Natural killer cell (primary cell): ENCODE measurements at regions not wholly inside any gene's neighbourhood (a gene's known extent, or its start where the extent isn't known, plus 50 kb on each side); places are given as distances from the start of the nearest gene placed in this dataset.

Experiments used
- ATAC-seq, 3 donors: fragments of 150-1000 bp in 2 of 3; fragments of 200-7000 bp in 1 of 3; cut with Tn5 transposase; 1 replicate in 1 of 3; 2 replicates in 2 of 3; pipeline ENCODE4 v1.10.0; 2021; ENCODE audit warnings: mild to moderate bottlenecking in 2 of 3, moderate library complexity in 2 of 3
- DNase-seq, 2 donors: peaks; one replicate each; pipeline versions ENCODE4 v3.0.0 to v3.0.0-alpha.2; 2013 to 2021; ENCODE audit warnings: mixed read lengths in 1 of 2
- H3K27ac ChIP-seq: one replicate; pipeline ENCODE4 v1.5.1; 2013; ENCODE audit warnings: mild to moderate bottlenecking, low read length
- H3K27me3 ChIP-seq: one replicate; pipeline ENCODE4 v1.6.1; 2013; ENCODE audit warnings: low read length; ENCODE audit not compliant: control insufficient read depth, insufficient read depth
- H3K36me3 ChIP-seq: one replicate; pipeline ENCODE4 v1.6.1; 2013; ENCODE audit warnings: low read length; ENCODE audit not compliant: control insufficient read depth, insufficient read depth
- H3K4me1 ChIP-seq: one replicate; pipeline ENCODE4 v1.6.1; 2013; ENCODE audit warnings: low read length; ENCODE audit not compliant: control insufficient read depth, insufficient read depth
- H3K4me3 ChIP-seq: one replicate; pipeline ENCODE4 v1.5.1; 2013; ENCODE audit warnings: low read length
- H3K9me3 ChIP-seq: one replicate; pipeline ENCODE4 v1.6.1; 2013; ENCODE audit warnings: low read length; ENCODE audit not compliant: control insufficient read depth, insufficient read depth
- H3K27ac Mint-ChIP-seq, 2 donors: one replicate each; pipeline ENCODE4 v1.8.0; 2022; ENCODE audit warnings: mild to moderate bottlenecking in 2 of 2, mixed read lengths in 2 of 2, moderate library complexity in 1 of 2
- H3K27me3 Mint-ChIP-seq, 2 donors: one replicate each; pipeline ENCODE4 v1.8.0; 2022; ENCODE audit warnings: low read depth in 2 of 2, mixed read lengths in 2 of 2
- H3K36me3 Mint-ChIP-seq: one replicate; pipeline ENCODE4 v1.8.0; 2022; ENCODE audit warnings: mixed read lengths
- H3K4me1 Mint-ChIP-seq, 2 donors: one replicate each; pipeline ENCODE4 v1.8.0; 2022; ENCODE audit warnings: mixed read lengths in 2 of 2
- H3K4me3 Mint-ChIP-seq: one replicate; pipeline ENCODE4 v1.8.0; 2022; ENCODE audit warnings: mild to moderate bottlenecking, moderate library complexity, mixed read lengths
- H3K9me3 Mint-ChIP-seq, 2 donors: one replicate each; pipeline ENCODE4 v1.8.0; 2022; ENCODE audit warnings: mixed read lengths in 2 of 2
- WGBS: methylation state at CpG from one replicate; pipeline ENCODE4 v1.1.7; 2013; ENCODE audit warnings: missing lambda C conversion rate; ENCODE audit not compliant: insufficient coverage; 5-methylcytosine and 5-hydroxymethylcytosine counted together
- intact Hi-C: fragments of 100-400 bp; cut with micrococcal nuclease; formaldehyde crosslinking; loops from one replicate; pipeline ENCODE4 v1.14.2; 2022
- TF ChIP-seq, protein P1 (sequence below): fragments of 200-600 bp; IDR thresholded peaks from one replicate; pipeline ENCODE4 v1.8.0; 2022; ENCODE audit warnings: antibody characterized with exemption

DNA sequence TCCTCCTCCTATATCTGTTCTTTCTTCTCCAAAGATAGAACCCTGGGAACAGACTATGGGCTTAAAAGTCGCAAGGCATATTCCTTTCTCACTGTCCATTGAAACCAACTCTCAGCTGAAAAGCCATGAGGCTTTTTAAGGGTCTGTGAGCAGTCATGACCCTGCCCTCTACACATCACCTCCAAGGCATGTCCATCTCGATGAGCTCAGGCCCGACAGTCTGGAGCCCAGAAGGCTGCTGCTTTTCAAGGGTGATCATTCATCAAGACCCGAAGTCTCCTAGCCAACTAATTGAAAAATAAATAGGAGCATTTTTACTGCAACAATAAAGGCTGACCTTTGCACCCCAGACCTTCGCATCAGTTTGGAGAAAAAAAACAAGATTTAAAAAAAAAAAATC lies 378.8 kb upstream of the NRSN1 start:
- TF ChIP-seq, protein P1, sequence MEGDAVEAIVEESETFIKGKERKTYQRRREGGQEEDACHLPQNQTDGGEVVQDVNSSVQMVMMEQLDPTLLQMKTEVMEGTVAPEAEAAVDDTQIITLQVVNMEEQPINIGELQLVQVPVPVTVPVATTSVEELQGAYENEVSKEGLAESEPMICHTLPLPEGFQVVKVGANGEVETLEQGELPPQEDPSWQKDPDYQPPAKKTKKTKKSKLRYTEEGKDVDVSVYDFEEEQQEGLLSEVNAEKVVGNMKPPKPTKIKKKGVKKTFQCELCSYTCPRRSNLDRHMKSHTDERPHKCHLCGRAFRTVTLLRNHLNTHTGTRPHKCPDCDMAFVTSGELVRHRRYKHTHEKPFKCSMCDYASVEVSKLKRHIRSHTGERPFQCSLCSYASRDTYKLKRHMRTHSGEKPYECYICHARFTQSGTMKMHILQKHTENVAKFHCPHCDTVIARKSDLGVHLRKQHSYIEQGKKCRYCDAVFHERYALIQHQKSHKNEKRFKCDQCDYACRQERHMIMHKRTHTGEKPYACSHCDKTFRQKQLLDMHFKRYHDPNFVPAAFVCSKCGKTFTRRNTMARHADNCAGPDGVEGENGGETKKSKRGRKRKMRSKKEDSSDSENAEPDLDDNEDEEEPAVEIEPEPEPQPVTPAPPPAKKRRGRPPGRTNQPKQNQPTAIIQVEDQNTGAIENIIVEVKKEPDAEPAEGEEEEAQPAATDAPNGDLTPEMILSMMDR: no peak
- no peaks in the 10 kb centered on the region for H3K4me1 ChIP-seq
- no peaks in the 10 kb centered on the region for H3K36me3 Mint-ChIP-seq
- H3K27ac Mint-ChIP-seq: no peak overlapping the region
- ATAC-seq: no peak
- no peak overlapping the region for H3K27ac ChIP-seq
- H3K9me3 ChIP-seq: no peaks in the 10 kb centered on the region
- H3K27me3 ChIP-seq: no peaks in the 10 kb centered on the region
- H3K4me3 Mint-ChIP-seq: no peak overlapping the region
- DNase-seq: no peak
- H3K4me3 ChIP-seq: no peak overlapping the region
- peaks cover 6 to 8% of the 10 kb centered on the region in 2 donors for H3K9me3 Mint-ChIP-seq
- intact Hi-C loops: no loop called here
- 87% methylated on average over 5 of the region's 5 CpGs for whole genome bisulfite sequencing
- no peaks in the 10 kb centered on the region for H3K4me1 Mint-ChIP-seq
- no peaks in the 10 kb centered on the region for H3K36me3 ChIP-seq
- H3K27me3 Mint-ChIP-seq: no peaks in the 10 kb centered on the region

DNA sequence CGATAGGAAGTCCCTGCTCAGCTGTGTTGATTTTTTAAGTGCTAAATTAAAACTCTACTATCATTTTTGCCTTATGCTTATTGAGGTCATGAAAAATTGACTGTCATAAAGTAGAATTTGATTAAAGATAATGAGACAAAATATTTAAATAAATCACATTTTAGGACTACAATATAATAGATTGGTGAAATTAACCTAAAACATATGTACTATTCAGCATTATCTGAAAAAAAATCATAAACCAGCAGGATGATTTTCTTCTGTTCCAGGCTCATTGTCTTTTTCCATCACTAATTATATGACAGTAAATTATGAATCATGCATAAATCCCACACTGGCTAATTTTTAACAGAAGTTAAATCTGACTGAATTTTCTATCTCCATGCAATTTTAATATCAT lies 373.6 kb upstream of the NRSN1 start:
- no peak for ATAC-seq
- DNase-seq: no peak
- Histone ChIP-seq H3K36me3 (no peaks in the 10 kb centered on the region), H3K27me3 (no peaks in the 10 kb centered on the region), H3K9me3 (no peaks in the 10 kb centered on the region), H3K27ac (no peak overlapping the region), H3K4me1 (no peaks in the 10 kb centered on the region), H3K4me3 (no peak overlapping the region)
- no CpG with 5 or more reads among the region's 1 CpG for WGBS
- Mint-ChIP-seq H3K27me3 (no peaks in the 10 kb centered on the region), H3K36me3 (no peaks in the 10 kb centered on the region), H3K4me3 (no peak overlapping the region), H3K4me1 (no peaks in the 10 kb centered on the region), H3K9me3 (peaks cover 4 to 11% of the 10 kb centered on the region in 2 donors), H3K27ac (no peak overlapping the region)
- TF ChIP-seq, protein P1: no peak
- intact Hi-C loops: no loop called here

DNA sequence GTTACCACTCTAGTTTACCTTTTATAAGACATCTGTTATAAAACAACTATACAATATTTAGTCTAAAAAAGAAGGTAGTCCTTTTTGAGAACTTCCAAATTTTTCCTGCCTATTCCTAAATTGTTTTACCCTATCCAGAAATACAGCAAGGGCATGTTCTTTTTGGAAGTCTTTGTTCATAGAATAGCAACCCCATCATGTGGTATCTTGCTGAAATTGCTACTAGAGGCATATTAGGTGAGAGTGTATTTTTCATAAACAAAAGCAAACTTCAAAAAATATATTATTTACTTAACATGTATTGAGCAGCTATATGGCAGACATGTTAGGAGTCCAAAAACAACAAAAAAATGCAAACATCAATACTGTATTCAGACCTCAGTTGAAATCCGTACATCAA lies 371.8 kb upstream of the NRSN1 start:
- H3K27me3 ChIP-seq: no peaks in the 10 kb centered on the region
- Mint-ChIP-seq H3K4me1 (no peaks in the 10 kb centered on the region), H3K9me3 (peaks cover 4 to 9% of the 10 kb centered on the region in 2 donors), H3K4me3 (no peak overlapping the region), H3K27ac (no peak overlapping the region), H3K36me3 (no peaks in the 10 kb centered on the region), H3K27me3 (no peaks in the 10 kb centered on the region)
- no peaks in the 10 kb centered on the region for H3K4me1 ChIP-seq
- no peak overlapping the region for H3K4me3 ChIP-seq
- no peaks in the 10 kb centered on the region for H3K9me3 ChIP-seq
- no peaks in the 10 kb centered on the region for H3K36me3 ChIP-seq
- TF ChIP-seq, protein P1: no peak
- no peak overlapping the region for H3K27ac ChIP-seq
- WGBS: 100% methylated on average over 1 of the region's 1 CpG
- intact Hi-C loops: no loop called here
- ATAC-seq (no peak), DNase-seq (no peak)

DNA sequence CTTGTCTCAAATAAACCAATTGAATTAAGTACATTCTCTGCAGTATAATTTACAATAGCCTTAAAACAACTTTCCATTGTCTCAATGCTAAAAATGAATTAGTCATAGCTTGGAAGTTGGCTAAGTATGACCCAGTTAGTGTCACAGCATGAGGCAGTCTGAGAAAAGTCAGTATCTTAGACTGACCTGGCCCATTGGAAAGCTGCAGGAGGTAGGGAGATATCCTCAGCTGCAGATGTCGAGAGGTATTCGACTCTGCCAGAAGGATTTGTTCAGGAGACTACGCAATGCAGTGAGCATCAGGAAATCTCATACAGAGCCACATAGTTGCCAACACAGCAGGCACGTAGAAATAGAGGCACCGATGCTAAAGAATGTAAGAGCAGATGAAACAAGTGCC lies 350.9 kb upstream of the NRSN1 start:
- WGBS: 75% methylated on average over 5 of the region's 5 CpGs
- H3K9me3 Mint-ChIP-seq: peaks cover 9 to 10% of the 10 kb centered on the region in 2 donors
- ATAC-seq (no peak), DNase-seq (no peak)
- Histone ChIP-seq H3K9me3 (peaks cover 3% of the 10 kb centered on the region), H3K36me3 (no peaks in the 10 kb centered on the region), H3K4me1 (no peaks in the 10 kb centered on the region), H3K27ac (no peak overlapping the region), H3K27me3 (no peaks in the 10 kb centered on the region), H3K4me3 (no peak overlapping the region)
- H3K27ac Mint-ChIP-seq: no peak overlapping the region
- no peaks in the 10 kb centered on the region for H3K36me3 Mint-ChIP-seq
- intact Hi-C loops: no loop called here
- TF ChIP-seq, protein P1: no peak
- no peaks in the 10 kb centered on the region for H3K27me3 Mint-ChIP-seq
- no peak overlapping the region for H3K4me3 Mint-ChIP-seq
- no peaks in the 10 kb centered on the region for H3K4me1 Mint-ChIP-seq
